Amygdala (tissue), 56 donors: ENCODE measurements at regions not wholly inside any gene's neighbourhood (a gene's known extent, or its start where the extent isn't known, plus 50 kb on each side); places are given as distances from the start of the nearest gene placed in this dataset.

Experiments used
- DNase-seq, 56 donors: peaks; one replicate each; lab custom pipeline; 2025; lab: John Stamatoyannopoulos, UW

DNA sequence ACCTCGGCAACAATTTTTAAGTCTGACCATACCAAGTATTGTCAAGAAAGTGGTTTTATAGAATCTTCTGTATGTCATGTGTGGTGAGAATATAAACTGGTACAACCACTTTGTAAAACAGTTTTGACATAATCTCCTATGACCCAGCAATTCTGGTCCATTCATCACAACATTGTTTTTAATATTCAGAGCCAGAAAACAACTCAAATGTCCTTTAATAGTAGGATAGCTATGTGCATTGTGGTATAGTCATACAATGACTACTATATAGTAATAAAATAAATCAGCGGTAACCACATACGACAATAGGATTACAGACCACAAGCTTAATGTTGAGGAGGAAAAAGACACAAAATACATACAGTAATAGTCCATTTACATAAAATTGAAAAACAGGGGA lies 175.2 kb upstream of the SPATS2L start:
- DNase-seq, result no peak

DNA sequence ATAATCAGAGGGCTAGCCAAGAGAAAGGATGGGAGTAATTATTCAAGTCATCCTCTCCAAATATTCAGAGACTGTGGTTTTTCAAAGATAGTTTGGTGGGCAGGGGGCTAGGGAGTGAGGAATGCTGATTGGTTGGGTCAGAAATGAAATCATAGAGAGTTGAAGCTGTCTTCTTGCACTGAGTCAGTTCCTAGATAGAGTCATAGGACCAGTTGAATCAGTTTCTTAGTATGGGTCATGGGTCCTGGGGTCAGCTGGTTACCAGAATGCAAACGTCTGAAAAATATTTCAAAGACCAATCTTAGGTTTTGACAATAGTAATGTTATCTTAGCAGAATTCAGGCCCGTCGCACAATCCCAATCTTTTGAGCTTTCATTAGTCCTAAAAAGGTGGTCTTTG lies 171.4 kb upstream of the SPATS2L start:
- no peak for DNase-seq

DNA sequence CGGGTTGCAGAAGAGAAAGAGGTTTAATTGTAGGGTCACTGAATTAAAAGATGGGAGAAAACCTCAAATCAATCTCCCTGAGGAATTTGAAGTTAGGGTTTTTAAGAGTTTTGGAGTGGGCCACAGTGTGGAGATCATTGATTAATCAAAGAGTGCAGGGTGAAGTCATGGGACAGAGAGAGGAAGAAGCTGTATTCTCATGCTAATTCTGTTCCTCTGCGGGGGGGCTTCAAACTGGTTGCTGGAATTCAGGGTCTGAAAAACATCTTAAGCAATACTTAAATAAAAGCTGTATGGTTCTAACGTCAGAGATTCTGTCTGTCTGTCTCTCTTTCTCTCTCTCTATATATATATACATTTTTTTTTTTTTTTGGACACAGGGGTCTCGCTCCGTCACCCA lies 169.8 kb upstream of the SPATS2L start:
- no peak for DNase-seq

GRCh38 chr2:200137271-200137670 lies 169.2 kb upstream of the SPATS2L start:
- DNase-seq, result no peak

GRCh38 chr2:200137691-200138090 lies 168.8 kb upstream of the SPATS2L start:
- DNase-seq, result no peak

DNA sequence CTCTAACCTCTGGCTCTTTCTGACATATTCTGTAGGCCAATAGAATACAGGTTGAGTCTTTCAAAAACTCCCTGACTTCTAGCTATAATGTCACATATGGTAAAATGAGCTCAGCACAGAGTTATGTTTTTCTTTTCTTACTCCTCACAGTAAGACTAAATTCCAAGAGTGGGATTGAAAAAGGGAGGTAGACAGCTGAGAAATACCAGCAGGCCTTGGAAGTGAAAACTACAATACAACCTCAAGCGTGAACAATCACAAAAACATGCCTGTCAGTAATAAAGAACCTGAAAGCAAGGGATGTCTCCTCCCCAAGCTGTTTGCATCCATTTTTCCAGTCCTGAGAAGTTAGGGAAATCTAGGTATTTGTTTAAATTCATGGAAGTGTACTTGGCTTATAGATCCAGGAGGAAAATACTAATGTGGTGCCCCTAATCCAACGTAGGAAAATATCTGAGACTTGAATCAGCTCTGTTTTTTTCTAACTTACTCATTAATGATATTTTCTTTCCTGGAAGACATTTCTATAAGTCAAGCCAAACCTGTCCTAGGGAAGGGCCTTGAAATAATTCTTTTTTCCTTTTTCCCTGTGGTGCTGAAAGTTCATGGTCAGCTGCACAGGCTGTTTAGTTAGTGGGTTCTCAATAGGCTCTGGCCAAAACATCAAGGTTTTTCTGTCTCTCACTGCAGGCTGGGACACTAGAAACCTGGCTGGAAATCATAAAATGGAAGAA lies 167.9 kb upstream of the SPATS2L start:
- no peak for DNase-seq

DNA sequence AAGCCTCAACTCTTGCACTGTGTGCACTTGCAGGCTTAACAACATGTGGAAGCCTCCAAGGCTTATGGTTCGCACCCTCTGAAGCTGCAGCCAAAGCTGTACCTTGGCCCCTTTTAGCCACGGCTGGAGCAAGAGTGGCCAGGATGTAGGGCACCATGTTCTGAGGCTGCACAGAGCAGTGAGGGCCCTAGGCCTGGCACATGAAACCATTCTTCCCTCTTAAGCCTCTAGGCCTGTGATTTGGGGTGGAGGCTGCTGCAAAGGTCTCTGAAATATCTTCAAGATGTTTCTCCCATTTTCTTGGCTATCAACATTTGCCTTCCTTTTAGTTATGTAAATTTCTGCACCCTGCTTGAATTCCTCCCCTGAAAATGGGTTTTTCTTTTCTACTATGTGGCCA lies 161.9 kb upstream of the SPATS2L start:
- DNase-seq, result no peak

DNA sequence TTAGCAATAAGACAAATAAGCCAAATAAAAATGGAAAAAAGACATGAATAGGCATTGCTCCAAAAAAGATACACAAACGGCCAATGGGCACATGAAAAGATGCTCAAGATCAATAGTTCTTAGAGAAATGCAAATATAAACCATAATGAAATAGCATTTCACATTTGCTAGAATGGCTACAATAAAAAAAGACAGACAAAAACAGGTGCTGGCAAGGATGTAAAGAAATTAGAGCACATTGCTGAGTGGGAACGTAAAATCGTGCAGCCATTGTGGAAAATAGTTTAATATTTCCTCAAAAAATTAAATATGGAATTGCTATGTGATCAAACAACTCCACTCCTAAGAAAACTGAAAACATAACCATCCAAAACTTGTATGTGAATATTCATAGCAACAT lies 160.0 kb upstream of the SPATS2L start:
- no peak for DNase-seq

DNA sequence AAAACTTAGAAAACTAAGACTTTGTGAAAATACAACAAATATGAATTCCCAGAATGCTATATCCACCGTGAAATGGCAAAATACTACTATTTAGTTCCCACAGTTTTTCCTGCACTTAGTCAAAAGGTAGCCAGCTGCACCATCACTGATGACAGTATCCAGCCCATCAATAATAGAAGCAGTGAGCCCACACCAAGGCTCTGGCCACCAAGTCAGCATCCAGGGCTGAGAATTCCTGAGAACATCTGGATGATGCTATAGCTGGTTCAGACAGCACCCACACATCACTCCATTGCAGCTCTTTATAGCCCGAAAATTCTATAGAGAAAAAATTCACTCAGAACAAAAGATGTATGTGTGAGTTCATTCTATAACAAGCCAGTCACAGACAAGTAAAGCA lies 159.1 kb upstream of the SPATS2L start:
- DNase-seq, result no peak

GRCh38 chr2:200148366-200148765 lies 158.1 kb upstream of the SPATS2L start:
- DNase-seq, result no peak

- DNase-seq, result no peak
Observed at GRCh38 chr2:200150411-200151086, 155.9 kb upstream of the SPATS2L start.

DNA sequence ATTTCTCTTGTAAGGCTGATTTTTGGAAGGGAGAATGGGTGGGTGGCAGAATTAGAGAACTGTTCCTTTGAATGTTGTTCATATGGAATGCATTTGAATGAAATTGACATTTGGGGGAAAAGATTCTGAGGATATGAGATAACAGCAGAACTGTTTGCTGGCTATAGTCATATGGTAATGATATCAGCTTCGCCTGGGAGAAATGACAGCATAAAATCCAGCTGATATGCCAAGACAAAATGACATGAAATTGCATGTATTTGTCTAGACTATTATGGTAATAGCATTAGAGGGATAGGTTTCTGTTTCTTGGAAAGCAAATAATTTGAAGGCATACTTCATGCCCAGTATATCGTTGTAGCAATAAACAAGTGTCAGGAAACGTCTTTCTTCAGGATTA lies 150.8 kb upstream of the SPATS2L start:
- no peak for DNase-seq

GRCh38 chr2:200156166-200156835 lies 150.2 kb upstream of the SPATS2L start:
- DNase-seq, result no peak

- DNase-seq, result no peak
Observed at GRCh38 chr2:200158647-200159356, 147.7 kb upstream of the SPATS2L start.

GRCh38 chr2:200159357-200159707 lies 147.2 kb upstream of the SPATS2L start:
- no peak for DNase-seq

GRCh38 chr2:200159829-200160781 lies 146.4 kb upstream of the SPATS2L start:
- no peak for DNase-seq

GRCh38 chr2:200161458-200161857 lies 145.0 kb upstream of the SPATS2L start:
- no peak for DNase-seq

- no peak for DNase-seq
Observed at GRCh38 chr2:200165687-200166086, 140.8 kb upstream of the SPATS2L start.

DNA sequence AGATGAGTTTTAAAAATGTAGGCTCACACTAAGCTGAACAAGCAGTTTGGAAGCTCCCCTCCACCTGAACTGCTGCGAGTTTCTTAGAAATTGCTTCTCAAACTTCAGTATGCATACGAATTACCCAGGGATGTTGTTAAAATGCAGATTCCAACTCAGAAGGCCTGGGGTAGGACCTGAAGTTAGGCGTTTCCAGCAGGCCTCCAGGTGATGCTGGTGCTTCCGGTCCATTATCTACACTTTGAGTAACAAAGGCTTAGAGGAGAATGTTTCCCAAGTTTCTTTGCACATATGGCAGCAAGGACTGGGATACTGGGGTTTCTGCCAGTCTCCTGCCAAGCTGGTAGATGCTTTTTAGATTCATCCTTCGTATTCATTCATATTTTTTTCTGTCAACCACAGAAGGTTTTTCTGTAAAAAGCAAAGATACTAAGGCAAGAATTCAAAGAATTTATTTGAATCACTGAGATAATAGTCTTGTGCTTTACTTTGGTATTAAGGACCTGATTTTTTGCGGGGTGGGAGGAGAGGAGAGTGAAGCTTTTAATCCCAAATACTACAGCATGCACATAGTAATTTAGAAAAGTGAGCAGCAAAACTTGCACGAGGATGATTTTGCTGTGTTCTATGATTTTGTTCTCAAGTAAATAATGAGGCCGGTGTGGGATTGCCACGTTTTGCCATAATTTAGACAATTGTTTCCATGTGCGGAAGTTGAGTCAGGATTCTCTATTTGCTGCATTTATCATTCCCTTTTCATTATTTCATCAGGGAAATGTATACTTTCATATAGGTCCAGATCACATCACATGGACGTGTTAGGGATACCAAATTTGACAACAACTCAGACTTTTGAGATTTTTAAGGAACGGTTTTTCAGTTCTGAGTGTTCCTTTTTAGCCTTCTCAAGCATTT lies 137.6 kb upstream of the SPATS2L start:
- no peak for DNase-seq
